HG02885 (cell line): ENCODE measurements at regions not wholly inside any gene's neighbourhood (a gene's known extent, or its start where the extent isn't known, plus 50 kb on each side); places are given as distances from the start of the nearest gene placed in this dataset.
"Not testable (repeated sequence)": the region's sequence is repeated elsewhere in the genome, so short reads cannot be mapped to it uniquely, and the experiment has no call there.

Source experiments
- ATAC-seq: cut with Tn5 transposase; IDR thresholded peaks from one replicate; pipeline ENCODE4 v1.9.1; 2021; ENCODE audit warnings: mild to moderate bottlenecking; ENCODE audit not compliant: unreplicated experiment, poor library complexity

DNA sequence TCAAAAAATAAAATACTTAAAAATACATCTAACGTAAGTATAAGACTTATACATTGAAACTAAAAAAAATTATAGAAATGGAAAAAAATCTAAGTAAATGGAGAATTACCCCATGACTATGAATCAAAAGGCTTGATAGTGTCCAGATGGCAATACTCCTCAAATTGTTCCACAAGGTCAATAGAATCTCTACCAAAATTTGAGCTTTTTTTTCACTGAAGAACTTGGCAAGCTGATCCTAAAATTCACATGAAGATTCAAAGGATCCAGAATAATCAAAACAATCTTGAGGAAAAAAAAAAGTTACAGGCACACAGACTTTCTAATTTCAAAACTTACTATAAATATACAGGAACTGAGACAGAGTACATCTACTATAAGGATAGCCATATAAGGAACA is 448.4 kb upstream of the CDH11 start:
- no peak for ATAC-seq

DNA sequence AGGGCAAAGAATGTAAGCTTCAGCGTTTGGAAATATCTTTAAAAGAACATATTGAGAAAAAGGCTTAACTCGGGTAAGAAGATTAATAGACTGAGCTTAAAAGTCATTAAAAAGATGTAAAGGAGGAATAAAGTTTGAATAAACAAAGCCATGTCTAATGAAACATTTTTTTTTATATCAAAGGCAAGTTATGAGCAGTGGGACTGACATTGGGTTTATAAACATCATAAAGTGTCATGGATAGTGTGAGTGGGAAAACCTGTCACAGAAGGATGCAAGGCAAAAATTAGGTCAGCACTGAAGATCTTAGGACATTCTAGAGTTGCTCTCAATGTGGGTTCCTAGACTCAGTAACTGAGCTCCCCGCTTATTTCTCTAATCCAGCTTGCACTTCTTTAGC is 438.0 kb upstream of the CDH11 start:
- no peak for ATAC-seq

DNA sequence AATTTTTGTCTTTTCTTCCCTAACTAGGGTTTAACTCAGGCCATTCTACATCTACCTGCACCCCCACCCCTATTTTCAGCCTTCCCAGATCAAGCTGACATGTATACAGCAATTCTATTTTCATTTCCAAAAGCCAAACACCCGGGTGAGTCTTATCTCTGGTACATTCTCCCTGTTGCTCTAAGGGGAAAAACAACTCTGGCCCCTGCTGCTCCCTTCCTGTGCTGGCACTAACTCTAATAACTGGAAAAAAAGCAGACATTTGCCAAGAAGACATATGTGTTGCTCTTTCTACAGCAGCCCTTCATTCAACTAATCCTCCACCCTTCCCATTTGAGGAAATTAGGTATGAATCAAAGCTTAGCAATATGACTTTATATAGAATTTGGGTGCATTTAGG is 427.8 kb upstream of the CDH11 start:
- ATAC-seq = not testable (repeated sequence)

GRCh38 chr16:65548470-65548869 is 426.6 kb upstream of the CDH11 start:
- ATAC-seq = no peak

DNA sequence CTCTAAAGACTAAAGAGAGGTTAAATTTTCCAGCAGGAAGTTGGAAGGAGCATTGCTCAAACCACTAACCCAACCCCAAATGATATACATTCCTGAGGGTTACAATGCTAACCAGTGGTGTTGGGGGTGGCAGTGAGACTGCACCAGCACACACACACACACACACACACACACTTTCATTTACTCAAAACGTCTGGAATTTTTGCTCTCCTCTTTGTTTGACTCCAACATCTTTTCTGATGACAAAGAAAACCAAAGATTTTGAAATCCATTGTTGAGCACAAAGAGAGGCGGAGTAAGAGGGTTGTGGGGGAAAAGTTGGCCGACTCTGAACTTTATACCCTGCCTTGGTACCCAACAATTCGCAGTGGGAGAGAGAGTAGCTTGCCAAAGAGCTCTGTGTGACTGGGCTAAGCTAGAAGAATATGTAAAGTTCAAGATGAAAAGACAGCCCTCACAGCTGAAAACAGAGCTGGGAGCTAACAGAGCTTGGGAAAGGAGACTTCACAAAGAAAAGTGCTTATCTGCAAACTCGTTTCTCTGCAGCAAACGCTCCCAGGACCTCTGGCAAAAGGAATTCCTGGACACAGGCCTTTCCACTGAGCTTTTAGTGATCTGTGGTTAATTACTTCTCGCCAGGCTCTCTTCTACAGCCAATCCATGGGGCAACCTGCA is 426.0 kb upstream of the CDH11 start:
- no peak for ATAC-seq

GRCh38 chr16:65546353-65546791 is 424.5 kb upstream of the CDH11 start:
- no peak for ATAC-seq

DNA sequence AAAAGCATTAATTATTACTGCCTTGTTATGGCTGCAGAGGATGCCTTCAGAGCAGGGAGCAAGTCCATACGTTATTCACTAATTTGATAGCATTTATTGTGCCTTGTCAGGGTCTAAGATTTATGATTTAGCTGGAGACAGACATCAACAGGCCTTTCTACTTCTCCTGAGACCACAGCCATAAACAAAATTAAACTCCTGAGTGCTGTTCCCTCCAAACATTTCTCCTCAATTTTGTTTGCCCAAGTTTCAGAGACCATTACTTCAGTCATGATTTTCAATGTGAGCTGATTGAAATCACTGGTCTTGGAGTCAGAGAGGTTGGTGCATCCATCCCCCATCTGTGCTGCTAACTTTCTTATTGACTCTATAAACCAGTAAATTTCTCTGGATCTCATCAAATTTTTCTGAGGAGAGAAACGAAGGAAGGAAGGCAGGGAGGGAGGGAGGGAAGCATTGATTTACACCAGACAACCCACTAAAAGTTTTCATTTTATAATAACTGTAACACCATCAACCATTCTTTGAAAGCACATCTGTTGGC is 423.6 kb upstream of the CDH11 start:
- ATAC-seq = no peak

DNA sequence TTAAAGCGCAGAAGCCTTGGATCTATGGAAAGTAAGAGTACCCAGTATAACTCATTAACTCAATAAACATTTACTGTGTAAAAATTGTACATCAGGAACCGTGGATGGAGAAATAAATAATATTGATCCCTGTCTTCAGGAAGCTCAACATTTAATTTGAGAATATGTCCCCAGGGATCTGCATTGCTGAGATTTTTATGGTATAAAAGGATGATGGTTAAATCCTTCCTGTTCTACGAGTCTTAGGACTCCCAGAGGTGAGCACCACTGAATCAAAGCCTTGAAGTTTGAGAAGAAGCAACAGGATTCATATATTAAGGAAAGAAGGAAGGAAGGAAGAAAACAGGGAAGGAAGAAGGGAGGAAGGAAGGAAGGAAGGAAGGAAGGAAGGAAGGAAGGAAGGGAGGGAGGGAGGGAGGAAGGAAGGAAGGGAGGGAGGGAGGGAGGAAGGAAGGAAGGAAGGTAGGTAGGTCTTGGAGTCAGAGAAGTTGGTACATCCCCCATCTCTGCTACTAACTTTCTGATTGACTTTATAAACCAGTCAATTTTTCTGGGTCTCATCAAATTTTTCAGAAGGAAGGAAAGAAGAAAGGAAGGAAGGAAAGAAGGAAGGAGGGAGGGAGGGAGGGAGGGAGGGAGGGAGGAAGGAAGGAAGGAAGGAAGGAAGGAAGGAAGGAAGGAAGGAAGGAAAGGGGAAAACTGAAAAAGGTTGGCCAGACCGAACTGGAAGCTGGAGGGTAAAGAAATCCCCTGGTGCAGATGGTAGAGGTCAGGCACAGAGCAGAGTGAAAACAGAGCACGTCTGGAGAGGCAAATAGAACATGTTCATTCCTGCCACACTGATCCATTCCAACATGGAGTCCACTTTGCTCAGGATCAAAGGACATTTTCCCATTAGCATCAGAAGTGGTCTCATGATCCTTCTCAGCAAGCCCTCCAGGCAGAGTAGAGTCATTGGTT is 422.2 kb upstream of the CDH11 start:
- no peak for ATAC-seq

- no peak for ATAC-seq
These were observed 419.8 kb upstream of the CDH11 start for GRCh38 chr16:65541646-65542045.

- no peak for ATAC-seq
These were observed 419.0 kb upstream of the CDH11 start for GRCh38 chr16:65540901-65541300.

GRCh38 chr16:65538976-65539375 is 417.1 kb upstream of the CDH11 start:
- no peak for ATAC-seq

GRCh38 chr16:65537336-65537735 is 415.5 kb upstream of the CDH11 start:
- no peak for ATAC-seq

DNA sequence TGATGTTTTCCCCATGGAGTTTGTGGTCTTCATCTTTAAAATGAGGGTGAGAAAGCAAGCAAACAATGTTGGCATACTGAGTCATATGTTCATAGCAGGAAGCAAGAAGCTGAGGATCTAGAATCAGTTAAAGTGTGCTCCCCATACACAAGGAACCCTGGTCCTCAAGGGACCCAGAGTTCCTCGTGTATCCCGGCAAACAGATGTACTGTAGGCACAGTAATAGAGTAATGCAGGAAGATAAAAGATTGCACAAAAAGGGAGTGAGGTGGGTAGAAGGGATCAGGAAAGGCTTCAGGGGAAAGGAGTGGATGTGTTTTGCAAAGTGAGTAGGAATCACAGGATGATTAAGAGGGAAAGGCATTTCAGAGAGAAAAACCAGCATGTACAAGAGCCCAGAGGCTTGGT is 412.3 kb upstream of the CDH11 start:
- ATAC-seq = no peak

DNA sequence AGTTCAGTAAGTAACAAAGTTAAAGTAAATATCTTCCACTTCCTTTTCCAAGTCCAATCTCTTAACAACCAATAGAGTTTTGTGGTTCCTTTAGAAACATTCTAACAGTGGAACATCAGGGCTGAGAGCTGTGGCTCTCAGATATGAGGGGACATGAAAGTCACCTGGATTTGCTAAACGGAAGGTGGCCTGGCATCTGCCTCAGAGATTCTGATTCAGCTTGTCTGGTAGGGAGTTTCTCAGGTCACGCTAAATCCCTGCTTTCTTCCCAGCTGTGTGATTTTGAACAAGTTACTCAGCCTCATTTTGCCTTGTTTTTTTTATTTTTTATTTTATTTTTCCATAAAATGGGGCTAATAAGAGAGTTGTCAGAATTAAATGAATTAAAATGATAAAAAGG is 411.0 kb upstream of the CDH11 start:
- ATAC-seq = no peak

DNA sequence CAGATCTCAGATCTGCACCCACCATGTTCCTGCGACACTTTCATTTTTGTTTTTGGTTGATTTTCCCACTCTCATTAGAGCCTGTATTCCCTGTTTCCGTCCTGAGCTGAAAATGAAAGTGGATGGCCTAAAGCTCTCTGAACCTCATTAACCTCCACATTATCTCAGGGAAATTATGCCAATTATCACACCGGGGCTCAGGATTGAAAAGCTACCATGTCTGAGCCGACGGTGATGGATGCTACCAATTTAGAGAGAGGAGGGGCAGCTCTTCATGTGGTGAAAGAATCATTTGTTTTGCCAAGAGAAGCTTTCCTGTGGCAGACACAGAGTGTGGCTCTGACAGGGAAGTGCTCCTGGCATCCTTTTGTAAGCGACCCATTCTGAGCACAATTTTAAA is 410.4 kb upstream of the CDH11 start:
- ATAC-seq = no peak

DNA sequence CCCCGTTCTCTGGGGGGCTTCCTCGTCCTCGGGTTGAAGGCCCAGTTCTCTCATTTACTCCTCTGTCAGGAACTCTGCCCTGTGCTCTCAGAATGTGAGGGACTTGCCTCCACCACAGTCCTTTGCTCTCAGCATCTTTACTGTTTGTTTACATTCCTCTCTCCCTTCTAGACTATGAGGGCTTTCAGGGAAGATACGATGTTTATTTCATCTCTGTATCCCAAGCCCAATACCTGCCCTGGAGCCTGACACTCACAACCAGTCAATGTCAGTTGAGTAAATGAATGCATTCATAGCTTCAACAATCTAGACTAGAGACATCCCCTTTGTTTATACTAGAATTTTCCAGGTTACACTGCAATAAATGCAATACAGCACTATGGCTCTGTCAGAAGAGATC is 409.6 kb upstream of the CDH11 start:
- ATAC-seq = no peak

DNA sequence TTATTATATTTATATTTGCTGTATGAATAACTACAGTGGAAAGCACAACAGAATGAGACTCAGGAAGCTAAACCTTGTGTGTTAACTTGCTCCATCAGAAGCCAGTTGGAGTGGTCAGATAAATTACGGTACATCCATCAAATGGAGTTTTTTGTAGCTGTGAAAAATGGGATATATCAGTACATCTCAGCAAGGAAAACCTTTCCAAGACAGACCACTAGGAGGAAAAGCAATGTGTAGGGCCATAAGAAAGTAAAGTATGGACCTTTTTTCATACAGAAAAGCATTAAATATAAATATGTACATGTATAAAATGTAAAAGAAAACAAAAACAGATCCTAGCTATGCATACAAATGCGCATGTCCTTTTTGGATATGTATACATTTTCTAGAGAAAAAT is 403.8 kb upstream of the CDH11 start:
- no peak for ATAC-seq

DNA sequence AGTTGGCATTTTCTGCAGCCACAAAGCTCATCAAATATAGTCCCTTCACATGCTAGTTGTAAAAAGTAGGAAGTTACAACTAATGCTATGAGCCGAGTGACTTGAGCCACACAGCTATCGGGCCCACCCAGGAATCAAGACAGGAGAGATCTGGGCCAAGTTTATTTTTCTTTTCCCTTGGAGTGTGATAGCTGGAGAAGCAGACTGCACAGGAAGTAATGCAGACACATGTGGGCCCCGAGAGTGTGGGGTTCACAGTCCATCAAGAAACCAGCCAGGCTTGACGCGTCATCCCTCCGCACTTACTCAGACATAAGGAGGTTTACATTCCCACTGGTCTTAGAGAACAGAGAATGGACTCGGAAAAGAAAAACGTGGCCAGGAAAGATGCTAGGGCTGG is 403.1 kb upstream of the CDH11 start:
- no peak for ATAC-seq

DNA sequence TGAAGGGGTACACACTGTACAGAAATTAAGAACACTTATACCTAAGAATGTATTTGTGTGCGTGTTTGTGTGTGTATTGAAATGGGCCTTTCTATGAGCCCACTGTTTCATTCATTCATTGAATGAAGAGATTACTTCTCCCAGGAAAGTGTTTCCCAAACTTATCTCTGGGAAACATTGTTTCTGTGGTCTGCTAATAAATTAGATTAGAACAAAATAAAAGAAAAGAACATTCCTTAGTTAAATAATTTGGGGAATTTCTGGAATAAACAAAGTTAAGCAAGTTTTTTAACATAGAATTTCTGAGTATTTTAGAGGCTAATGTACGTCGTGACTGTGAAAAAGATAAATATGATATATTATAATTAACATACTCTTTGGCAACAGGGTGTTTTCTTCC is 402.4 kb upstream of the CDH11 start:
- ATAC-seq = no peak

- ATAC-seq = no peak
These were observed 401.6 kb upstream of the CDH11 start for GRCh38 chr16:65523283-65523944.

- no peak for ATAC-seq
These were observed 400.5 kb upstream of the CDH11 start for GRCh38 chr16:65522412-65522811.
